ENCODE measurements at regions not wholly inside any gene's neighbourhood (a gene's known extent, or its start where the extent isn't known, plus 50 kb on each side); places are given as distances from the start of the nearest gene placed in this dataset.

GRCh38 chr20:54356801-54357200 is 118.6 kb upstream of the DOK5 start:
- H3K9me3 ChIP-seq (ENCODE audit: control insufficient read depth, low read length): no peaks in the 10 kb centered on the region
- H2BK120ac ChIP-seq (ENCODE audit: low read depth, low read length): no peak overlapping the region
- H3K79me1 ChIP-seq (replicated peaks; ENCODE audit: low read length, poor library complexity, severe bottlenecking): no peaks in the 10 kb centered on the region
- H4K91ac ChIP-seq (ENCODE audit: low read length): no peak overlapping the region
- H3K36me3 ChIP-seq (ENCODE audit: control insufficient read depth in 1 of 2, insufficient read depth in 2 of 2, low read depth in 1 of 2, low read length in 2 of 2): no peaks in the 10 kb centered on the region
- H4K8ac ChIP-seq (ENCODE audit: low read length): no peak overlapping the region
- H2BK12ac ChIP-seq (ENCODE audit: low read length in 2 of 2): no peak overlapping the region
- H2BK5ac ChIP-seq (ENCODE audit: low read depth, low read length, poor library complexity, severe bottlenecking): no peak overlapping the region
- H2AK5ac ChIP-seq (ENCODE audit: low read length, severe bottlenecking): no peak overlapping the region
- no peak overlapping the region for H2BK15ac ChIP-seq (ENCODE audit: low read depth, poor library complexity, severe bottlenecking)
- no peaks in the 10 kb centered on the region for H3K27me3 ChIP-seq (ENCODE audit: control insufficient read depth in 1 of 2, insufficient read depth in 1 of 2, low read length in 2 of 2)
- H3K4me2 ChIP-seq (ENCODE audit: low read length, poor library complexity, severe bottlenecking): no peak overlapping the region
- no peaks in the 10 kb centered on the region for H3K4me1 ChIP-seq (ENCODE audit: control insufficient read depth, insufficient read depth, low read depth, low read length)
- no peak overlapping the region for H3K14ac ChIP-seq (ENCODE audit: low read length in 2 of 2)
- no peak overlapping the region for H3K18ac ChIP-seq (ENCODE audit: low read depth in 1 of 2, low read length in 2 of 2)
- no peak overlapping the region for H3K23ac ChIP-seq (ENCODE audit: low read length in 2 of 2)
- H2AFZ ChIP-seq (ENCODE audit: low read depth, low read length): no peak overlapping the region
- H3K4me3 ChIP-seq (ENCODE audit: insufficient read depth in 1 of 2, low read depth in 1 of 2, low read length in 2 of 2): no peak overlapping the region
- DNase-seq: no peak
- no peak overlapping the region for H3K9ac ChIP-seq (ENCODE audit: low read length)
- H3K4ac ChIP-seq (ENCODE audit: low read depth in 1 of 2, low read length in 2 of 2): no peak overlapping the region
- no peak overlapping the region for H3K27ac ChIP-seq (ENCODE audit: low read length, poor library complexity, severe bottlenecking)

GRCh38 chr20:54361475-54361874 is 113.9 kb upstream of the DOK5 start:
- no peak overlapping the region for H2AK5ac ChIP-seq (ENCODE audit: low read length, severe bottlenecking)
- H3K14ac ChIP-seq (ENCODE audit: low read length in 2 of 2): no peak overlapping the region
- H3K23ac ChIP-seq (ENCODE audit: low read length in 2 of 2): no peak overlapping the region
- no peaks in the 10 kb centered on the region for H3K9me3 ChIP-seq (ENCODE audit: control insufficient read depth, low read length)
- H3K79me1 ChIP-seq (replicated peaks; ENCODE audit: low read length, poor library complexity, severe bottlenecking): no peaks in the 10 kb centered on the region
- 73% methylated on average over 2 of the region's 2 CpGs for WGBS
- H2BK12ac ChIP-seq (ENCODE audit: low read length in 2 of 2): no peak overlapping the region
- no peak overlapping the region for H3K4me2 ChIP-seq (ENCODE audit: low read length, poor library complexity, severe bottlenecking)
- no peak overlapping the region for H3K27ac ChIP-seq (ENCODE audit: low read length, poor library complexity, severe bottlenecking)
- H3K4me3 ChIP-seq (ENCODE audit: insufficient read depth in 1 of 2, low read depth in 1 of 2, low read length in 2 of 2): no peak overlapping the region
- H3K27me3 ChIP-seq (ENCODE audit: control insufficient read depth in 1 of 2, insufficient read depth in 1 of 2, low read length in 2 of 2): no peaks in the 10 kb centered on the region
- H2BK15ac ChIP-seq (ENCODE audit: low read depth, poor library complexity, severe bottlenecking): no peak overlapping the region
- H3K18ac ChIP-seq (ENCODE audit: low read depth in 1 of 2, low read length in 2 of 2): no peak overlapping the region
- H2AFZ ChIP-seq (ENCODE audit: low read depth, low read length): no peak overlapping the region
- H3K36me3 ChIP-seq (ENCODE audit: control insufficient read depth in 1 of 2, insufficient read depth in 2 of 2, low read depth in 1 of 2, low read length in 2 of 2): no peaks in the 10 kb centered on the region
- H3K4ac ChIP-seq (ENCODE audit: low read depth in 1 of 2, low read length in 2 of 2): no peak overlapping the region
- no peak overlapping the region for H2BK5ac ChIP-seq (ENCODE audit: low read depth, low read length, poor library complexity, severe bottlenecking)
- no peak overlapping the region for H4K8ac ChIP-seq (ENCODE audit: low read length)
- no peak overlapping the region for H3K9ac ChIP-seq (ENCODE audit: low read length)
- H4K91ac ChIP-seq (ENCODE audit: low read length): no peak overlapping the region
- no peak for DNase-seq
- H3K4me1 ChIP-seq (ENCODE audit: control insufficient read depth, insufficient read depth, low read depth, low read length): no peaks in the 10 kb centered on the region
- H2BK120ac ChIP-seq (ENCODE audit: low read depth, low read length): no peak overlapping the region

- no peak for DNase-seq
- no peak overlapping the region for H2BK12ac ChIP-seq (ENCODE audit: low read length in 2 of 2)
- no peak overlapping the region for H2BK120ac ChIP-seq (ENCODE audit: low read depth, low read length)
- H3K14ac ChIP-seq (ENCODE audit: low read length in 2 of 2): no peak overlapping the region
- H3K4me2 ChIP-seq (ENCODE audit: low read length, poor library complexity, severe bottlenecking): no peak overlapping the region
- no peak overlapping the region for H3K23ac ChIP-seq (ENCODE audit: low read length in 2 of 2)
- H3K9me3 ChIP-seq (ENCODE audit: control insufficient read depth, low read length): no peaks in the 10 kb centered on the region
- no peak overlapping the region for H3K4ac ChIP-seq (ENCODE audit: low read depth in 1 of 2, low read length in 2 of 2)
- H4K91ac ChIP-seq (ENCODE audit: low read length): no peak overlapping the region
- H3K36me3 ChIP-seq (ENCODE audit: control insufficient read depth in 1 of 2, insufficient read depth in 2 of 2, low read depth in 1 of 2, low read length in 2 of 2): no peaks in the 10 kb centered on the region
- H2BK15ac ChIP-seq (ENCODE audit: low read depth, poor library complexity, severe bottlenecking): no peak overlapping the region
- H3K4me1 ChIP-seq (ENCODE audit: control insufficient read depth, insufficient read depth, low read depth, low read length): no peaks in the 10 kb centered on the region
- no peak overlapping the region for H4K8ac ChIP-seq (ENCODE audit: low read length)
- no peak overlapping the region for H2AK5ac ChIP-seq (ENCODE audit: low read length, severe bottlenecking)
- no peak overlapping the region for H2AFZ ChIP-seq (ENCODE audit: low read depth, low read length)
- no peak overlapping the region for H3K9ac ChIP-seq (ENCODE audit: low read length)
- no peak overlapping the region for H3K18ac ChIP-seq (ENCODE audit: low read depth in 1 of 2, low read length in 2 of 2)
- H3K27ac ChIP-seq (ENCODE audit: low read length, poor library complexity, severe bottlenecking): no peak overlapping the region
- H3K27me3 ChIP-seq (ENCODE audit: control insufficient read depth in 1 of 2, insufficient read depth in 1 of 2, low read length in 2 of 2): no peaks in the 10 kb centered on the region
- no peak overlapping the region for H2BK5ac ChIP-seq (ENCODE audit: low read depth, low read length, poor library complexity, severe bottlenecking)
- no peak overlapping the region for H3K4me3 ChIP-seq (ENCODE audit: insufficient read depth in 1 of 2, low read depth in 1 of 2, low read length in 2 of 2)
- H3K79me1 ChIP-seq (replicated peaks; ENCODE audit: low read length, poor library complexity, severe bottlenecking): no peaks in the 10 kb centered on the region
Measured at GRCh38 chr20:54362283-54362682, 113.1 kb upstream of the DOK5 start.

GRCh38 chr20:54364365-54364764 is 111.0 kb upstream of the DOK5 start:
- H4K91ac ChIP-seq (ENCODE audit: low read length): no peak overlapping the region
- no peak overlapping the region for H3K23ac ChIP-seq (ENCODE audit: low read length in 2 of 2)
- H3K79me1 ChIP-seq (replicated peaks; ENCODE audit: low read length, poor library complexity, severe bottlenecking): no peaks in the 10 kb centered on the region
- H3K18ac ChIP-seq (ENCODE audit: low read depth in 1 of 2, low read length in 2 of 2): no peak overlapping the region
- no peaks in the 10 kb centered on the region for H3K9me3 ChIP-seq (ENCODE audit: control insufficient read depth, low read length)
- H2BK12ac ChIP-seq (ENCODE audit: low read length in 2 of 2): no peak overlapping the region
- H3K4me2 ChIP-seq (ENCODE audit: low read length, poor library complexity, severe bottlenecking): no peak overlapping the region
- no peak overlapping the region for H2BK120ac ChIP-seq (ENCODE audit: low read depth, low read length)
- no peaks in the 10 kb centered on the region for H3K27me3 ChIP-seq (ENCODE audit: control insufficient read depth in 1 of 2, insufficient read depth in 1 of 2, low read length in 2 of 2)
- H3K4ac ChIP-seq (ENCODE audit: low read depth in 1 of 2, low read length in 2 of 2): no peak overlapping the region
- no peak overlapping the region for H3K9ac ChIP-seq (ENCODE audit: low read length)
- no peak overlapping the region for H3K14ac ChIP-seq (ENCODE audit: low read length in 2 of 2)
- no peak overlapping the region for H3K27ac ChIP-seq (ENCODE audit: low read length, poor library complexity, severe bottlenecking)
- H2BK5ac ChIP-seq (ENCODE audit: low read depth, low read length, poor library complexity, severe bottlenecking): no peak overlapping the region
- H2AFZ ChIP-seq (ENCODE audit: low read depth, low read length): no peak overlapping the region
- no peak overlapping the region for H2AK5ac ChIP-seq (ENCODE audit: low read length, severe bottlenecking)
- no peak overlapping the region for H2BK15ac ChIP-seq (ENCODE audit: low read depth, poor library complexity, severe bottlenecking)
- H3K36me3 ChIP-seq (ENCODE audit: control insufficient read depth in 1 of 2, insufficient read depth in 2 of 2, low read depth in 1 of 2, low read length in 2 of 2): no peaks in the 10 kb centered on the region
- H3K4me3 ChIP-seq (ENCODE audit: insufficient read depth in 1 of 2, low read depth in 1 of 2, low read length in 2 of 2): no peak overlapping the region
- H3K4me1 ChIP-seq (ENCODE audit: control insufficient read depth, insufficient read depth, low read depth, low read length): no peaks in the 10 kb centered on the region
- DNase-seq: no peak
- H4K8ac ChIP-seq (ENCODE audit: low read length): no peak overlapping the region
